GM13976 (cell line): ENCODE measurements at regions not wholly inside any gene's neighbourhood (a gene's known extent, or its start where the extent isn't known, plus 50 kb on each side); places are given as distances from the start of the nearest gene placed in this dataset.
"Not testable (repeated sequence)": the region's sequence is repeated elsewhere in the genome, so short reads cannot be mapped to it uniquely, and the experiment has no call there.

Experiments
- DNase-seq: peaks from one replicate; pipeline ENCODE4 v3.0.0; 2012; ENCODE audit warnings: low spot score
- in situ Hi-C: fragments of 300-500 bp; cut with MboI; formaldehyde crosslinking; loops from one replicate; pipeline ENCODE4 v1.12.0; 2022; ENCODE audit warnings: low sequenced_read_pairs, mixed read lengths, inconsistent platforms; ENCODE audit not compliant: unreplicated experiment
- TF ChIP-seq, protein P1 (sequence below): IDR thresholded peaks from 2 replicates; pipeline ENCODE4 v1.5.1; 2012; ENCODE audit warnings: borderline replicate concordance, mild to moderate bottlenecking; ENCODE audit not compliant: insufficient read depth; ENCODE audit errors: extremely low read depth, missing control alignments, control extremely low read depth

DNA sequence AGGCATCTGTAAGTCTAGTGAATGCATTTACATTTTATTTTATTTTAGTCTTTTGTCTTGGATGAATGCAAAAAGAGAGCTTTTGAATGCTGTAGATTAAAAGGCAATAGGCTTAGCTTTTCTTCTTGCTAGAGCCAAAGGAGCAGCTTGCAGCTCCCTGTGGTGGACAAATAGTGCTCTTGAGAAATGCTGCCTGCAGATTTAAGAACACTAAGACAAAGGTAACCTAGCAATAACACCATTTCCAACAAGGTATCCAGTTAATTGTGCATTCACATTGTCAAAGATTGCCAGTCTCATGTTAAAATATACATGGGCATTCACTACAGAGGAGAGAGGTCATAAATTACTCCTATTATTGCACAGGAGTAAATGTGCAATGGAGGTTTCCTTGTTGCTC lies 859.2 kb upstream of the PRKX start:
- TF ChIP-seq, protein P1, sequence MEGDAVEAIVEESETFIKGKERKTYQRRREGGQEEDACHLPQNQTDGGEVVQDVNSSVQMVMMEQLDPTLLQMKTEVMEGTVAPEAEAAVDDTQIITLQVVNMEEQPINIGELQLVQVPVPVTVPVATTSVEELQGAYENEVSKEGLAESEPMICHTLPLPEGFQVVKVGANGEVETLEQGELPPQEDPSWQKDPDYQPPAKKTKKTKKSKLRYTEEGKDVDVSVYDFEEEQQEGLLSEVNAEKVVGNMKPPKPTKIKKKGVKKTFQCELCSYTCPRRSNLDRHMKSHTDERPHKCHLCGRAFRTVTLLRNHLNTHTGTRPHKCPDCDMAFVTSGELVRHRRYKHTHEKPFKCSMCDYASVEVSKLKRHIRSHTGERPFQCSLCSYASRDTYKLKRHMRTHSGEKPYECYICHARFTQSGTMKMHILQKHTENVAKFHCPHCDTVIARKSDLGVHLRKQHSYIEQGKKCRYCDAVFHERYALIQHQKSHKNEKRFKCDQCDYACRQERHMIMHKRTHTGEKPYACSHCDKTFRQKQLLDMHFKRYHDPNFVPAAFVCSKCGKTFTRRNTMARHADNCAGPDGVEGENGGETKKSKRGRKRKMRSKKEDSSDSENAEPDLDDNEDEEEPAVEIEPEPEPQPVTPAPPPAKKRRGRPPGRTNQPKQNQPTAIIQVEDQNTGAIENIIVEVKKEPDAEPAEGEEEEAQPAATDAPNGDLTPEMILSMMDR = no peak
- no peak for DNase-seq
- in situ Hi-C loops = no loop called here

DNA sequence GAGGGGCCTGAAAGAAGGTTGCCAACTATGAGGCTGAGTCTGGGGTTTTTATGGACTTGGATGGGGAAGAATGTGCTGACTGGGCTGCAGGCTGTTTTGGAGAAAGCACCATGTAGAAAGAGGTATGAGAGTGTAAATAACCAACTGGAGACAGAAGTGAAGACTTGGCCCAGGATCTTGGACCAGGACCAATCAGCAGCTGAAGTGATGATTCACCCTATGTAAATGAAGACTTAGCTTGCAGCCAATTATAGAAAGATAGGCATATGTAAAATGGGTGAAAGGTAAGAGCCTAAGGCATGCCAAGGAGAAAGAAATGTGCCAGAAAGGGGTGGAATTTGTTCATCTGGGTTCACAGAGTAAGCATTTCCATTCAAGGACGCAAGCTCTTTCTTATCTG lies 856.7 kb upstream of the PRKX start:
- in situ Hi-C loops = no loop called here
- TF ChIP-seq, protein P1 = no peak
- no peak for DNase-seq

DNA sequence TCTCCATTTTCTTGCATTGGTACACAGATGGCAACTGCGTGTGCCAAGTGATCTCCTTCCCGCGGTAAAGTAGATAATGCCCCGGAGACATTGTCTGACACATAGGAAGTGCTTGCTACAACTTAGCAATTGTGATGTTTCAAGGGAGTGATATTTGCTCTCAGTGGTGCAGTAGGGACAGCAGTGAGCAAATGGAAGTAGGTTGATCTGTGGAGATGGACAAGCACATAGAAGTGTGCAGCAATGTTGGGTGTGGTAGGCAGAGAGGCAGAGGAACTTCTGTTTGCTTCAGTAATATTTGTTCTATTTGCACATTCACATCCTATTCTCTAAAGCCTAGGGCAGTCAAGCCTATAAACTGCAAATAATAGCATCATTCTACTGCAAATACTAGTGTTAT lies 846.7 kb upstream of the PRKX start:
- no peak for DNase-seq
- TF ChIP-seq, protein P1 = no peak
- in situ Hi-C loops = no loop called here

DNA sequence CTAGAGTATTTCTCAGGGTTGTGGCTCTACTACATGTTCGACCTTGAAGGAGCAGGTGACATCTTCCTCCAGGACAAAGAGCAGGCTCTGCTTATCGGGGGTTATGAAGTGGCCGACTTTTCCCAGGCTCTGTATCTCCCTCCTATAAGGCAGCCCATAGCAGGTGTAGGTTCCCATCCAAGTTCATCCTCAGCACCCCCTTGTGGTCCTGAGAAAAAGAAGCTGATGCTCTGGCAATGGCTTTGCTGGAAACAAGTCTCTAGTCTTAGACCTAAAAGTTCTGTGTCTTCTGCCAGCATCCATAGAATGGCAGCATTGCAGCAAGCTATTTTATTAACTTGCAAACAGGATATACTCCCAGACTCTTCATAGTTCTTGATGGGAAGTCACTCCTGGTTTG lies 836.6 kb upstream of the PRKX start:
- in situ Hi-C loops = no loop called here
- no peak for DNase-seq
- TF ChIP-seq, protein P1 = no peak

DNA sequence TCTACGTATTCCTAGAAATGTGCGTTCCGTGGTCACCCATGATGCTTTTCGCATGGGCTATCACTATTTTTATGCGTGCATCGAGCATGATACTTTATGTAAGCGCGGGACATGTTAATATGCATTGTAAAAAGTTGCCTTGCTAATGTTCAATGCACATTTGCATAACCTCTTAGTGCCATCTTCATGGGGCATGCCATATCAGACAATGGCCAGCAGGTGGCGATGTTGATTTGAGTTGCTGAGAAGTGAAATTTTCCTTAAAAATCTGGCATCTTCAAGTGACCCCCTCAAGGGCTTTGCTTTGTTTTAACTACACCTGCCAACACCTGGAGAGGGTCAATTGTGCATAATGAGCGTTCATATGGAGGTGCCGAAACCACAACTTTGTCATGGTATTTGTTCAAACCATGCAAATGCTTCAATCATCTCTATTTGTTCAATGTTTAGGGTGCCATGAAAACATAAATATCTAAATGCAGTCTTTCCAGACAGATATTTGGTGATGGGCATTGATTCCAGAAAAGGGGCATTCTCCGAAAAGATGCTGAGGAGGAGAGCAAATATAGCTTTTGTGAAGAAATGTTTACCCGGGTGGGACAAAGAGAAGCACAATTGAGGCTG lies 833.9 kb upstream of the PRKX start:
- DNase-seq = peak; percentile 36
- TF ChIP-seq, protein P1 = peak; percentile 86
- in situ Hi-C loops = no loop called here

DNA sequence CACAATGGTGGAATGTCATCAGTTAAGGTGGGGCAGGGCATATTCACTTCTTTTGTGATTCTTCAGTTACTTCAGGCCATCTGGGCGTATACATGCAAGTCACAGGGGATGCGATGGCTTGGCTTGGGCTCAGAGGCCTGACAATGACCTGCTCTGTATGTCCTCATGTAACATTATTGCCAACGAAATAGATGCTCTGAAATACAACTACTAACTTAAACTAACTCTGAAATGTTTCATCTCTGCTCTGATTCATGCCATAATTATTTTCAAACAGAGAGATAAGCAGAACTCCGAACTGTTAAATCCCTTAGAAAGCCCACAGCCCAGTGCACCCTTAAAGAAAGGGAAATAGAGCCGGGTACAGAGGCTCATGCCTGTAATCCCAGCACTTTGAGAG lies 832.7 kb upstream of the PRKX start:
- in situ Hi-C loops, DNase-seq: not testable (repeated sequence)

DNA sequence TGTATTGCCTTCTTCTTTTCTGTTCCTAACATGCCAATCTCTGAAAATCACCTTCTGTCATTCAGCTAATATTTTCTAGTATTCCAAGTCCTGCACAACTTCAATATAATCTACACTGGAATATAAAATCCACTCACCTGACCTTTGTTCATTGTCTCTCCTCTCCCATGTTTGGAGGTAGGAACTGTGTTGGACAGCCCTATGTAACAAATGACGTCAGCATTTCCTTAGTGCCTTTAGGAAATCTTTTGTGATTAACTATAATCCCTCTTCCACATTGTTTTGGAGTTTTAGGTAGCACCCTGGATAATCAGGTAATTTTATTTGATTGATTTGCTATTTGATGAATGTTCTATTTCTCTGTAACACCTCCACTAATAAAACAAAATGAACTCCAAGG lies 814.8 kb upstream of the PRKX start:
- in situ Hi-C loops = no loop called here
- TF ChIP-seq, protein P1 = no peak

More for the DNA sequence above, 814.8 kb upstream of the PRKX start:
- no peak for DNase-seq
